HG03520 (cell line): ENCODE measurements at regions not wholly inside any gene's neighbourhood (a gene's known extent, or its start where the extent isn't known, plus 50 kb on each side); places are given as distances from the start of the nearest gene placed in this dataset.
"Not testable (repeated sequence)": the region's sequence is repeated elsewhere in the genome, so short reads cannot be mapped to it uniquely, and the experiment has no call there.

Experiments
- ATAC-seq: cut with Tn5 transposase; IDR thresholded peaks from one replicate; pipeline ENCODE4 v1.9.1; 2021; ENCODE audit warnings: mild to moderate bottlenecking, moderate library complexity; ENCODE audit not compliant: unreplicated experiment

DNA sequence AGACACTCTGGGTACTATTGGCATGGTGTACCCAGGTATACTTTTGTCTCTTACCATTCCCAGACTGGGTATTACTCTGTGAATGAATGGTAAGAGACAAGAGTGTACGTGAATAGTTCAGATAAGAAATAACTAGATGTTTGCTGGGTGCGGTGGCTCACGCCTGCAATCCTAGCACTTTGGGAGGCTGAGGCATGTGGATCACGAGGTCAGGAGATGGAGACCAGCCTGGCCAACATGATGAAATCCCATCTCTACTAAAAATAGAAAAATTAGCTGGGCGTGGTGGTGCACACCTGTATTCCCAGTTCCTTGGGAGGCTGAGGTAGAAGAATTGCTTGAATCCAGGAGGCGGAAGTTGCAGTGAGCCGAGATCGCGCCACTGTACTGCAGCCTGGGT is 75.8 kb upstream of the VKORC1L1 start:
- ATAC-seq: not testable (repeated sequence)

GRCh38 chr7:65797566-65797965 is 75.3 kb upstream of the VKORC1L1 start:
- not testable (repeated sequence) for ATAC-seq

DNA sequence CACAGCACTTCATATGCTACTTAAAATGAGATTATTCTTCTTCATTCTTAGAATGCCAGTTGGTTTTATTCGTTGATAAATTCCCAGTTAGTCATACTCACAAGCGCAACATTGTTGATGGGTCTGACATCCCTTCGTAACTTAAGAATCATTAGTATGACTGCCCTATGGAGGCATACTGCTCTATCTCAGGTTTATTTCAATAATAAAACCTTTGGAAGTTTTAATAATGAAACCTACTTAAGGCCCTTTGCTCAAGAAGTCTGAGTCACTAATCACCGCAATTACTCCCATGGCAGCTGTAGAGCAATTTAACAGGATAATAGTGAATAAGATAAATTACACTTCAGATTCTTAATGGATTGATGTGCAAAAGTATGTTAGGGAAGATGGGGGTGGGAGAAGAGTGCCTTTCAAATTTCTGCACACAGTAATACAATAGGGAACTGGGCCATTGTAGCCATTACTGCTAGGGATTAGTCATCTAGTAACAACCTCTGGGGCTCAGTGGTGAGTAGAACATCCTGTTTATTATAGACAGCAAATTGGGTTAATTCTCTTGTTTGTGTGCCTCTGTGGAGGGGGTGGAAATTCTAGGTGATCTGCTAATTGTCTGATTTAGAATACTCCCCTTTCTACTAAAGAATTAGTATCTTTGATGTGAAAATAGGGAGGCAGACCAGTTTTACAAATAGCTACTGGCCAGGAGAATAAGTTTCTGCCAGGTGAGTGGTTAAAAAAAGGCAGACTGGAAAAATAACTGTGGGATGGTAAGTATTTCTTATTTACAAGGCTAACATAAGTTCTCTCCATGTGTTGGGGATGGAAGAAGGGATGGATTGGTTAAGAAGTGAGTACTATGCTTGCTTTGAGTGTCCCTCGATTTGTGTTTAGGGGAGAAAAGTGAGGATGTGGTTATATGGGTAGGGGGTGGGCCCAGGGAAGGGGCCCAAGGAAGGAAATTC is 74.5 kb upstream of the VKORC1L1 start:
- peak; percentile 100 for ATAC-seq

- not testable (repeated sequence) for ATAC-seq
These were observed 72.7 kb upstream of the VKORC1L1 start for GRCh38 chr7:65800191-65800590.

GRCh38 chr7:65800890-65801341 is 72.0 kb upstream of the VKORC1L1 start:
- ATAC-seq: no peak

DNA sequence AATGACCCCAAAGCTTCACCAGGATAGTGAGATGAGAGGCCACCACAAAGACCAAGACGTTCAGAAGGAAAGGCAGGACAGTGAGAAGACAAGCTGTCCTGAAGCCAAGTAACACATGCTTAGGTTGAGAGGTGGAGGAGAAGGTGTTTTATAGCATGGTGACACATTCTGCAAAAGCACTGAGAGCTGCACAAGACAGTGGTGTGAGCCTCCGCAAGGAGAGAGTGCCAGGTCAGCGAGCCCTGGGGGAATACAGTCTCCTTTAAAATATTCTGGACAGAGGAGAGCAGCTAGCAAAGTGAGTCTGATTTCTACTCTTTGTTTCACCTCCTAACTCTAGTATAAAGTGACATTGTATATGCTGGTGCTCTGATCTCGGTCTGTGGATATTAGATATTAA is 68.0 kb upstream of the VKORC1L1 start:
- ATAC-seq: no peak

DNA sequence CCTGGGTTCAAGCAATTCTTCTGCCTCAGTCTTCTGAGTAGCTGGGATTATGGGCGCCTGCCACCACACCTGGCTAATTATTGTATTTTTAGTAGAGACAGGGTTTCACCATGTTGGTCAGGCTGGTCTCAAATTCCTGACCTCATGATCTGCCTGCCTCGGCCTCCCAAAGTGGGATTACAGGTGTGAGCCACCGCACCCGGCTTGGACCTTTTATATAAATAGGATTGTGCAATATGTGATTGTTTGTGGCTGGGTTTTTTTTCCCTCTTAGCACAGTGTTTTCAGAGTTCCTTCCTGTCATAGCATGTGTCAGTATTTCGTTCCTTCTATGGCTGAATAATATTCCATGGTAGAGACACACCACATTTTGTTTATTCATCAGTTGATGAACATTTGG is 65.8 kb upstream of the VKORC1L1 start:
- ATAC-seq: not testable (repeated sequence)

- peak; percentile 93 for ATAC-seq
These were observed 63.5 kb upstream of the VKORC1L1 start for GRCh38 chr7:65809259-65809981.

DNA sequence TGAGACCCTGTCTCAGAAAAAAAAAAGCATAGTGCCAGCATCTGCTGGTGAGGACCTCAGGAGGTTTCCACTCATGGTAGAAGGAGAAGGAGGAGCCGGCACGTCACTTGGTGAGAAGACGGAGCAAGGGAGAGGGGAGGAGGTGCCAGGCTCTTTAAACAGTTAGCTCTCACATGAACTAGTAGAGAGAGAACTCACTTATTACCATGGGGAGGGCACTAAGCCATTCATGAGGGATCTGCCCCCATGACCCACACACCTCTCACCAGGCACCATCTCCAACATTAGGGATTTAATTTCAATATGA is 62.9 kb upstream of the VKORC1L1 start:
- peak; percentile 35 for ATAC-seq

DNA sequence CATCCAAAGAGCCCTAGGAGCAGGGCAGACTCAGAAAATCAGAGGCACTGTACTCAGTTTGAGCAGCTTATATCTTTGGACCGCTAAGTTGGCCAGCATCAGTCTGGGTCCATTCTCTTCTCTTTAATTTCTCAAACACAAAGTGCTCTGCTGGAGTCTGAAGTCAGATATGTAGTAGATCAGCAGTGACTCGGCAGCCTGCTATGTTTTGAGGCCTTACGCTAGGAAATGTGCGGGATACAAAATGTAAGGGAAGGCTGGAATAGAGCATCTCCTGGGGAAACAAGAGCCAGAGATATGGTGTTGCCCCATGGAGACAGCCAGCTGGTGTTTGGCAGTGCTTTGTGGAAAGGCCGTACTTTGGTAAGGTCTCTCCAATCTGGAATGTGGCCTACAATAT is 60.6 kb upstream of the VKORC1L1 start:
- no peak for ATAC-seq

- not testable (repeated sequence) for ATAC-seq
These were observed 58.2 kb upstream of the VKORC1L1 start for GRCh38 chr7:65814556-65815167.

DNA sequence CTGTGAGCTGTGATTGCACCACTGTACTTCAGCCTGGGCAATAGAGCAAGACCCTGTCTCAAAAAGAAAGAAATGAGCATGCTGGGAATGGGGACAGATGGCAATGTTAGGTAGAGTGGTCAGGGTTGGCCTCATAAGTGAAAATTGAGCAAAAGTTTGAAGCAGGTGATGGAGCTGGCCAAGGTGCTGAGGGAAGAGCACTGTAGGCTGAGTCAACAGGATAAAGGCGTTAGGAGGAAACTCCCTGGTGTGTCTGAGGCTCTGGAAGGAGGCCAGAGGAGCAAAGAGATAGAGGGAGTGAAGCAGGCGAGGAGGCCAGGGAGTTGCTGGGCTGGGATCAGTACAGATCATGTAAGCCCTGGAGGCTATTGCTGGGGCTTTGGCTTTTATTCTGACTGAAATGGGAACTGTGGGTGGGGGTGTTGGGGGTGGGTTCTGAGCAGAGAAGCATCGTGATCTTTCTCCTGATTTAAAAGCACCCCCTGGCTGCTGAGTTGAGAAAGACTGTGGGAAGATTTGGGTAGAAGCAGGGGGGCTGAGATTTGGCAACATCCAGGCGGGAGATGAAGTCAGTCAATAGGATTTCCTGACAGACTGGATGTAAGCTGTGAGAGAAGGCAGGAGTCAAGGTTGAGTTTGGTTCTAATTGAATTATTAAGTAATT is 52.5 kb upstream of the VKORC1L1 start:
- no peak for ATAC-seq
